Fibroblast of the conjunctiva (primary cell): ENCODE measurements at regions not wholly inside any gene's neighbourhood (a gene's known extent, or its start where the extent isn't known, plus 50 kb on each side); places are given as distances from the start of the nearest gene placed in this dataset.
A peak's percentile ranks its signal among the peaks of the same experiment; 100 is the strongest.
"Not testable (repeated sequence)": the region's sequence is repeated elsewhere in the genome, so short reads cannot be mapped to it uniquely, and the experiment has no call there.

Source experiments
- DNase-seq: peaks from one replicate; pipeline ENCODE4 v3.0.0-alpha.2; 2010; ENCODE audit warnings: low read depth

GRCh38 chr11:130526846-130527245 is 78.4 kb downstream of the ADAMTS15 start:
- no peak for DNase-seq

DNA sequence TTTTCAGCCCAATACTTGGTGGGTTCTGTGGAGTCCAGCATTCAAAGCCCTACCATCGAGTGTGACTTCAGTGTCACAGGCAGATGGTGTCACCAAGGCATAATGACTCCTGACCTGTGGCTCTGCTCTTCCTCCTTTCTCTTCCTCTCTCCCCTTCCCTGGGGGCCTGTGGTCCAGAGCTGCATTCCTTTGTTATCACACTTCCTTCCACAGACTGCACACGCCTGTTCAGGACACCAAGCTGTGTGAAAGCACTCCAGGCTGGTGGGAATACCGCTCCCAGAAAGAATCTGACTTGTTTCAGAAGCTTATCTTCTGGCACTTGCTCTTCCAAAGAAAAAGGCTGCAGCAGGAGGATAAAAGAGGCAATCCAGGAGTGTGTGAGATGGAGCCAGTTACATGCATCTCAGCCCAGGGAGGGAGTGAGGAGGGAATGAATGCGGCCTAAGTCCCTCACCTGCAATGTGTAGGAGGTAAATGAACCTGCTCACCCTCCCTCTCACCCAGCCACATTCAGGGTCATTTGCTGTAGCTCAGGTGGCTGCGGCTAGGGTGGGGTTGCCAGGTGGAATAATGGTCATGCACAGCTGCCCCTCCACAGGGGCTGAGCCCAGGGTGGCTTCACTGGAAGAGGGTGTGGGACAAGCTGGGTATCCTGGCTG is 79.3 kb downstream of the ADAMTS15 start:
- no peak for DNase-seq

DNA sequence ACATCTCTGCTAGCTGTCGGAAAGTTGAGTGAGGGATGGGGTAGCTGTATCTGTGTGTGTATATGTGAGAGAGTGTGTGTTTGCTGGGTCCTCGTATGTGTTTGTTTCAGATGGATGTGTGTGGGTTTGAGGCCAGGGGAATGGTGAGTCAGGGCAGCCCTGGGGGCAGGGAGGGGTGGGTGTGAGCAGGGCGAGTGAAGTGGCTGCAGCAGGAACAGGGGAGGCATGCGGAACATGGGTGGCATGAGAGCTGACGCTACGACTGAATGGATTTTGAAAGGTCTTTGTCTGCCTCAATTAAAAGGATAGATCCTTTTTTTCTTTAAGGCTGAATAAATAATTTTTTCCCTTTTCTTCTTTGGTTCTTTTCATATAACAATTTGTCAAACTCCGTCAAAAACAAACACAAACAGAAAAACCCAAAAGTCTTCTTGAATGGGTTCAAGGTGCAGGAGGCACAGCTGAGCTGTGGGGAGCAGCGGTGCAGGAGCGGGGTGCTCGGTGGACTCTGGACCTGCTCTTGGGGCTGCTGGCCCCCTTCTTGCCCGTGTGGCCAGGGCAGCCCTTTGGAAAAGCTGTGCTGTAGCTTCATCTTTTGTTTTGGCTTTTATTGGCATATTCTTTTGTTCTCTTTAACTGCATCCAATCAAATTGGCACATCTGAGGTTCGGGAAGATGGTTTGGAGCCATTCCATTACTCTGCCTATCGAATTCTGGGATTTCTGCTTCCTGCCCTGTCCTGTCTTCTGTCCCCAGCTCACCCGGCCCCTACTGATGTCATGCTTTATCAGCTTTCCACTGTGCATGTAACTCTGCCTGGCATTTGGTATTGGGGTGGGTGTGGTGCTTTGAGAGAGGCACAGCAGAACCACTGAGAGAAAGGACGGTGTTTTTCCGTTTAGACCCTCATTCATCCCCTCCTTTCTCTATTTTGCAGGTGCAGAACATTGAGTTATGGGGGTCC is 80.1 kb downstream of the ADAMTS15 start:
- DNase-seq: no peak

DNA sequence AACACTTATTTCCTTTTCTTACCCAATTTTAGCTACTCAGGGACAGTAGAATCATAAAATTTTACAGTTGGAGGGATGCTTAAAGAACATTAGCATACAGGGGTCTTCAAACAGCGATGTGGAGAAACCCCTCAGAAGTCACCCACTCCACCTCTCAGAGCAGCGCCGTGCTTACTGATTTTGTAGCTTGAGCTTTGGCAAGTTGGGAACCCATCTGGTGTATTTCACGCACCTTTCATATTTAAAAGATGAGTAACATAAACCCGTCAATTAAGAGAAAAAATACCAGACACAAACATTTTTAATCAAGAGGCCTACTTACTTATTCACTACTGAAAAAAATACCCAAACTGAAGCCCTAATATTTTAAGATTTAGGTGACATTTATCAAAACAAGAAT is 80.9 kb downstream of the ADAMTS15 start:
- DNase-seq: no peak

DNA sequence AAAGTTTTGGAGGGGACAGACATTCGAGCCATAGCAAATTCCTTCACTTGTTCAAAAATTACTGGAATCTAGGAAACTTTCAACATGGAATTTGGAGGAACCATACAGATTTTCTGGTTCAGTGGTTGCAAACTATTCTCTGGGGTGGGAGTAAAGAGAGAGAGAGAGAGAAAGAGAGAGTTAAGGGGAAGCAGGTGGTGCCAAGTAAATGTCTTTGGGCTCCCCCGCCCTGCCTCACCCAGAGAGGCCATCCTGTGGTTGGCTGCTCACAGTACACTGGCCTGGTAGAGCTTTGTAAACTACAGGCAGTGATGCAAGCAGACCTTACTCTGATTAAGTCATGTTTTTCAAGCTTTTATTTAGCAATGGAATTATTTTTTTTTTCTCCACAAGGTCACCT is 82.6 kb downstream of the ADAMTS15 start:
- no peak for DNase-seq

- DNase-seq: no peak
These were observed 84.8 kb downstream of the ADAMTS15 start for GRCh38 chr11:130533113-130533798.

GRCh38 chr11:130533871-130534270 is 85.4 kb downstream of the ADAMTS15 start:
- DNase-seq: no peak

GRCh38 chr11:130534551-130534950 is 86.1 kb downstream of the ADAMTS15 start:
- DNase-seq: no peak

- no peak for DNase-seq
These were observed 87.1 kb downstream of the ADAMTS15 start for GRCh38 chr11:130535520-130535919.

- no peak for DNase-seq
These were observed 87.9 kb downstream of the ADAMTS15 start for GRCh38 chr11:130536106-130537040.

DNA sequence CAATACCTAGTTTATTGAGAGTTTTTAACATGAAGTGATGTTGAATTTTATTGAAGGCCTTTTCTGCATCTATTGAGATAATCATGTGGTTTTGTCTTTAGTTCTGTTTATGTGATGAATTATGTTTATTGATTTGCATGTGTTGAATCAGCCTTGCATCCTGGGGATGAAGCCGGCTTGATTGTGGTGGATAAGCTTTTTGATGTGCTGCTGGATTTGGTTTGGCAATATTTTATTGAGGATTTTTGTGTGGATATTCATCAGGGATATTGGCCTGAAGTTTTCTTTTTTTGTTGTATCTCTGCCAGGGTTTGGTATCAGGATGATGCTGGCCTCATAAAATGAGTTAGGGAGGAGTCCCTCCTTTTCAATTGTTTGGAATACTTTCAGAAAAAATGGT is 91.2 kb downstream of the ADAMTS15 start:
- not testable (repeated sequence) for DNase-seq

GRCh38 chr11:130544266-130544665 is 95.8 kb downstream of the ADAMTS15 start:
- no peak for DNase-seq

- no peak for DNase-seq
These were observed 97.1 kb downstream of the ADAMTS15 start for GRCh38 chr11:130545449-130546072.

- no peak for DNase-seq
These were observed 98.0 kb downstream of the ADAMTS15 start for GRCh38 chr11:130546438-130546837.

- no peak for DNase-seq
These were observed 98.7 kb downstream of the ADAMTS15 start for GRCh38 chr11:130546901-130547694.

- DNase-seq: no peak
These were observed 99.5 kb downstream of the ADAMTS15 start for GRCh38 chr11:130547761-130548490.

GRCh38 chr11:130548491-130548833 is 100.0 kb downstream of the ADAMTS15 start:
- no peak for DNase-seq

DNA sequence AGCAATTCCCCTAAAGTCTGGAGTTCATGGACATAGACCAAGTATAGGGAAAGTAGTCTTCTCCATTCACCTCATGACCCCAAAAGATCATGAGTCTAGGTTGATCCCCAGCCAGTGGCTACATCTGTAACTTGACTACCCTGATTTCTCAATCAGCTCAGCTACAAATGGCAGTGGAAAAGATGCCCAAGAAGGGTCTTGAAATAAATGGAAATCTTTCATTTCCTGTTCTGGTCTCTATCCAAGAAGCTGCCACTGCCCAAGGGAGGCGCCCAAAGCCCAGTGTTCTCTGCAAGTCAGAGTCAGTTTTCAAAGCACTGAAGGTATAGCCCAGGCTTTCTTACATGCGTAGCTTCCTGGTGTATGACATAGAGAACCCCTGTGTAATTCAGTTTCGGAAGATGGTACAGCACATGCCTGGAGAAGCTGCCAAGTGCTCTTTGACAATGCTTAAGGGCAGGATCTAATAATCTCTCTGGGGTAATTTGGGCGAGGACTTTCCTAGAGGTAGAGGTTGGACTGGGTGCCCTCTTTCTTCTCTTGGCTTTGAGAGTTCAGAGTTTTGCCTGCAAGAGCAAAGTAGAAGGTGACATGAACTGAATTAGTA is 101.1 kb downstream of the ADAMTS15 start:
- DNase-seq: peak; percentile 56

- no peak for DNase-seq
These were observed 101.7 kb downstream of the ADAMTS15 start for GRCh38 chr11:130550150-130550549.
